HG03432 (cell line): ENCODE measurements at regions not wholly inside any gene's neighbourhood (a gene's known extent, or its start where the extent isn't known, plus 50 kb on each side); places are given as distances from the start of the nearest gene placed in this dataset.
"Not testable (repeated sequence)": the region's sequence is repeated elsewhere in the genome, so short reads cannot be mapped to it uniquely, and the experiment has no call there.

Source experiments
- ATAC-seq: cut with Tn5 transposase; IDR thresholded peaks from one replicate; pipeline ENCODE4 v1.9.1; 2021; ENCODE audit warnings: mild to moderate bottlenecking, moderate library complexity; ENCODE audit not compliant: unreplicated experiment

DNA sequence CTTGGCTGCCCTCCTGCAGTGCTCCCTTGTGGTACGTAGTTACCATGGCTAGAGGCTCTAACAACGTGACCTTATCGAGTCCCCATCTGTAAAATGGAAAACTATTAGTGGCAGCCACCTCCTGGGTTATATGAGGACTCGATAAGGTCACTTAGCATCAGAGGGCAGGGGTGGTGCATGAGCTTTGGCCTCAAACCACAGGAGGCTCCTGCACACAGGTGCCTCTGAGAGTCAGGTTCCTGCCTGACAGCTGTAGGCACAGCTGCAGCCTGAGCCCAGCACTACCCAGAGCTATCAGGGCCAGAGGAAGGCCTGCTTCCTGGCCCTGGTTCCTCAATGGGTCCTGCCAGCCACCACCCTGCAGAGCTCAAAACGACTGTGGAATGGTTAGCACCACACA, 57.2 kb upstream of the SEC14L1 start:
- ATAC-seq = no peak

DNA sequence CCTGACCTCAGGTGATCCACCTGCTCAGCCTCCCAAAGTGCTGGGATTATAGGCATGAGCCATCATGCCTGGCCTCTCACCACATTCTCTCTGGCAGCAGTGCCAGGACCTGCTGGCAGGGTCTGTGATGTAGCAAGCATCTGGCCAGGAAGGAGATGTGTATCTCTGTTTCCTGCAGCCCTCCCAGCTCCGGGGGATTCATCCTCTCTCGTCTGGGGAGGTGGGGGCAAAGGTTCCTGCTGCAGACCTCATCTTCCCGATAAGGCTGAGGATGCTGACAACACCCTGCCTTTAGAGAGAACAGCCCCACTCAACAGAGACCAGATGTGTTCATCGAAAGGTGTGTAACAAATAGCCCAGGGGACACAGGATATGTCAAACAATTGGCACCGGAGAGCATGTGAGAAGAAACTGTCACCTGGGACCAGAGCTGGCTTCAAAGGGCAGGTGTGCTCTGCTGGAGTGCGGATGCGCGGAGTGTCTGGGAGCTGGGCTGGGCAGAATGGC, 54.8 kb upstream of the SEC14L1 start:
- ATAC-seq = no peak

DNA sequence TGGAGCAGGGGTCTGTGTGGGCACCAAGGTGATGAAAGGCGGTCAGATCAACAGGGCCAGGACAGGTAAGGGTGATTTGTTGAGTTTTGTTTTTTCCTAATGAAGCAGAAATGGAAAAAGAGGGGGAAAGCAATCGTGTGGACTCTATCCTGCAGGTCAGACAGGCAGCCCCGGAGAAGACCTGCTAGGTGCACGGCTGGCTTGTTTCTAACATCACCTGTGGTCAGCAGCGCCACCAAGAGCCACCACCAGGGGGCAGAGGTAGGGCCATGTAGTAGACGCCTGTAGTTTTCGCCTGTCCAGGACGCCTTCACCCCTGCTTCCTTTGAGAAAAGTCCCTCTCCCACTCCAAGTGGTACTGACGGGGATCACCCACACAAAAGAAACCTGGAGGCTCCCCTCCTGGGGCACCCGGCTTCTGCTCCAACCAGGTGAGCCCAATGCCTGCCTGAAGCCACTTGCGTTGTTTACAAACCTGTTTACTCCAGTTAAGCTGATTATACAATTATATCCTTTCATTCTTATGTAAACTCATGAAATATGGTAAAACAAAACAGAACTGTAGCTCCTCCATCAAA, 54.2 kb upstream of the SEC14L1 start:
- ATAC-seq = no peak

DNA sequence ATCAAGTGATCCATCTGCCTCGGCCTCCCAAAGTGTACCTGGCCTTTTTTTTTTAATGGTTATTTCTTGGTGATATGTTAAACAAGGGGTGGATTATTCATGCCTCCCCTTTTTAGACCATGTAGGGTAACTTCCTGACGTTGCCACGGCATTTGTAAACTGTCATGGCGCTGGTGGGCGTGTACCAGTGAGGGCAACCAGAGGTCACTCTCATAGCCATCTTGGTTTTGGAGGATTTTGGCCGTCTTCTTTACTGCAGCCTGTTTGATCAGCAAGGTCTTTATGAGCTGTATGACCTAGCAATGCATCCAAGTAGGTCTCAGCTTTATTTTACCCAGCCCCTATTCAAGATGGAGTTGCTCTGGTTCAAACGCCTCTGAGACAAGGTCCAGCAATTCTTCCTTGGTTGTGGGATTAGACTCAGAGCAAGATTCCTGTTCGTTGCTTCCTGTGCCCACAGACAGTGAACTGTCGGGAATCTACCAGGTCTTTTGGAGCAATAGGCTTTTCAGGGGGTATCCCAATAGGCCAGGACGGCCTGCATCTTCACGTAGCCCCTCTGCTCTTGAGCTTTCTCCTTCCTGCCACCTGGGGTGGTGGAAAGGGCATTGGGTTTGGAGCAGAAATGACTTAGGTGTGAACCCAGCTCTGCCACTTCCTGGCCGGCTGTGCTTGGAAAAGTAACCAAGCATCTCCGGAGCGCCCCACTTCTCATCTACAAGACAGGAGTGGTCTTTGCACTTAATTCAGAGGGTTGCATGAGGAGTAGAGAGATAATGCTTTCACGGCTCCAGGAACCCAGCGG, 52.9 kb upstream of the SEC14L1 start:
- no peak for ATAC-seq

DNA sequence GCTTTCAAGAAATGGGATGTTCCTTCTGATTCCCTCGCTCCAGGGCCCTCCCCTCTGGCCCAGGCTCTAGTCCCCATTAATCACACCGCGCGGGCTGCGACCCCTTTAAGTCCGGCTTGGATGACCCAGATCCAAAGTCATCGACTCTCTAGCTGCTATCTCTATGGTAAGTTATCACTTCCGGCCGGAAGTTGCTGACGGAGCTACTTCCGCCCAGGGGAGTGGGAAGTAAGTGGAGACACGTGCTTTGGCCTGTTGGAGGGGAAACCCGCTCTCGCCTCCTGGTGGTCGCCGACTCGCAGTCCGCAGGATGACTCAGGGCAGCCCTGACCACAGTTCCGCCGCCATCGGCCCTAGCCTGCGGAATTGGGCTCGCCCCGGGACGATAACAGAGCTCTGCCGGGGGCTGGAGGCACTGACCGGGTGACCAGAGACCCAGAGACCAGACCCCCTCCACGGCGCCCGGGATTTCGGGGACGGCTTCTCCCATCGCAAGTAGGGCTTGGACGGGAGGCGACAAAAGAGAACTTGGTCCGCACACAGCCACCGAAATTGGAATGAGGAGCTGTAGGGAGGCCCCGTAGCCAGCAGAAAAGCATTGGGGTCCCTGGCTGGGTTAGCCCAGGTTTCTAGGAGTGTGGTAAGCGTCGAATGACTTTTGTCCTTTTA, 52.2 kb upstream of the SEC14L1 start:
- ATAC-seq = peak; percentile 78

DNA sequence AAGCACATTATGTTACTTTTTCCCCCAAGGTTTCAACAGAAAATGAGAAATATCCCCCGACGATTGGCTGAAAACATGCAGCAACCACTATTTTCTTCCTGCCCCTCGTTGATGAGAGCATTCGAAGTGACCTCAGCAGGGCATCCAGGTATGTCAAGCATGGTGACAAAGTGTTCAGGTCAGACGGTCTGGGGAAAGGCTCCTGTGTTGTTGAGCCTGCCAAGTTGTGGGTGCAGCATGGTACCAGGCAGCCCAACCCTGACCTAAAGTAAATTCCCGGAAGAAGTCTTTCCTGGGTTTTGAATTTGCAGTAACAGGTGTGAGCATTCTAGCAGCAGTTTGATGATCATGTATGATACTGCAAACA, 51.7 kb upstream of the SEC14L1 start:
- ATAC-seq = no peak

DNA sequence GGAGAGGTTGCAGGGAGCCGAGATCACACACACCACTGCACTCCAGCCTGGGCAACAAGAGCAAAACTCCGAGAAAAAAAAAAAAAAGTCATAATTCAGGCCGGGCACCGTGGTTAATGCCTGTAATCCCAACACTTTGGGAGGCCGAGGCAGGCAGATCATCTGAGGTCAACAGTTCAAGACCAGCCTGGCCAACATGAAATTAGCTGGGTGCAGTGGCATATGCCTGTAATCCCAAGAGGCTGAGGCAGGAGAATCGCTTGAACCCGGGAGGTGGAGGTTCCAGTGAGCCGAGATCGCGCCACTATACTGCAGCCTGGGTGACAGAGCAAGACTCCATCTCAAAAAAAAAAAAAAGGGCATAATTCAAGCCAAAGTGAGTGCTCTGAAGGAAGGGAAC, 50.8 kb upstream of the SEC14L1 start:
- not testable (repeated sequence) for ATAC-seq

DNA sequence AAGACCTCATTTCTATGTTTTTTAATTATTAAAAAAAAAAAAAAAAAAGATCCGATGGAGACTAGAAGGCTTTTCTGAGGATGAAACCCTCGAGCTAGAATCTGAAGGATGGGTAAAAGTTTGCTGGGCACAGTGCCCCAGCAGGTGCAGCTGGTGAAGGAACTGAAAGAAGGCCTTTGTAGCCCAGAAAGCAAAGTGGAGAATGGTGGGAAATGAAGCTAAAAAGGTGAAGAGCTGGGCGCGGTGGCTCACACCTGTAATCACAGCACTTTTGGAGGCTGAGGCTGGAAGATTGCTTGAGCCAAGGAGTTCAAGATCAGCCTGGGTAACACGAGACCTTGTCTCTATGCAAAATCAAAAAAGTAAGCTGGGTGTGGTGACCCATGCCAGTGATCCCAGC, 50.3 kb upstream of the SEC14L1 start:
- no peak for ATAC-seq
